GM21723 (cell line): ENCODE measurements at regions not wholly inside any gene's neighbourhood (a gene's known extent, or its start where the extent isn't known, plus 50 kb on each side); places are given as distances from the start of the nearest gene placed in this dataset.
"Not testable (repeated sequence)": the region's sequence is repeated elsewhere in the genome, so short reads cannot be mapped to it uniquely, and the experiment has no call there.

ENCODE experiments used
- ATAC-seq: cut with Tn5 transposase; IDR thresholded peaks from one replicate; pipeline ENCODE4 v1.9.1; 2021; ENCODE audit warnings: mild to moderate bottlenecking, moderate library complexity; ENCODE audit not compliant: unreplicated experiment

GRCh38 chr9:115849679-115850412 is 303.7 kb upstream of the PAPPA start:
- ATAC-seq = no peak

GRCh38 chr9:115850548-115851304 is 302.9 kb upstream of the PAPPA start:
- no peak for ATAC-seq

GRCh38 chr9:115855458-115856133 is 298.0 kb upstream of the PAPPA start:
- ATAC-seq = no peak

GRCh38 chr9:115858421-115858820 is 295.2 kb upstream of the PAPPA start:
- ATAC-seq = not testable (repeated sequence)

GRCh38 chr9:115862021-115862420 is 291.6 kb upstream of the PAPPA start:
- no peak for ATAC-seq

GRCh38 chr9:115864581-115864980 is 289.0 kb upstream of the PAPPA start:
- ATAC-seq = no peak

GRCh38 chr9:115867326-115867725 is 286.3 kb upstream of the PAPPA start:
- no peak for ATAC-seq

- no peak for ATAC-seq
Observed at GRCh38 chr9:115877852-115878438, 275.6 kb upstream of the PAPPA start.

- no peak for ATAC-seq
Observed at GRCh38 chr9:115879451-115879850, 274.1 kb upstream of the PAPPA start.

- ATAC-seq = no peak
Observed at GRCh38 chr9:115880221-115880885, 273.2 kb upstream of the PAPPA start.

GRCh38 chr9:115882911-115883310 is 270.7 kb upstream of the PAPPA start:
- no peak for ATAC-seq

GRCh38 chr9:115883467-115884329 is 269.9 kb upstream of the PAPPA start:
- no peak for ATAC-seq

- ATAC-seq = no peak
Observed at GRCh38 chr9:115884846-115885245, 268.7 kb upstream of the PAPPA start.

GRCh38 chr9:115888131-115888530 is 265.5 kb upstream of the PAPPA start:
- ATAC-seq = no peak

GRCh38 chr9:115891929-115892328 is 261.7 kb upstream of the PAPPA start:
- ATAC-seq = no peak

GRCh38 chr9:115898478-115898877 is 255.1 kb upstream of the PAPPA start:
- not testable (repeated sequence) for ATAC-seq

- ATAC-seq = no peak
Observed at GRCh38 chr9:115900698-115901097, 252.9 kb upstream of the PAPPA start.

GRCh38 chr9:115910959-115911358 is 242.6 kb upstream of the PAPPA start:
- ATAC-seq = no peak

- ATAC-seq = no peak
Observed at GRCh38 chr9:115912086-115912485, 241.5 kb upstream of the PAPPA start.

GRCh38 chr9:115913696-115914095 is 239.9 kb upstream of the PAPPA start:
- ATAC-seq = no peak
